ENCODE measurements at regions not wholly inside any gene's neighbourhood (a gene's known extent, or its start where the extent isn't known, plus 50 kb on each side); places are given as distances from the start of the nearest gene placed in this dataset.

DNA sequence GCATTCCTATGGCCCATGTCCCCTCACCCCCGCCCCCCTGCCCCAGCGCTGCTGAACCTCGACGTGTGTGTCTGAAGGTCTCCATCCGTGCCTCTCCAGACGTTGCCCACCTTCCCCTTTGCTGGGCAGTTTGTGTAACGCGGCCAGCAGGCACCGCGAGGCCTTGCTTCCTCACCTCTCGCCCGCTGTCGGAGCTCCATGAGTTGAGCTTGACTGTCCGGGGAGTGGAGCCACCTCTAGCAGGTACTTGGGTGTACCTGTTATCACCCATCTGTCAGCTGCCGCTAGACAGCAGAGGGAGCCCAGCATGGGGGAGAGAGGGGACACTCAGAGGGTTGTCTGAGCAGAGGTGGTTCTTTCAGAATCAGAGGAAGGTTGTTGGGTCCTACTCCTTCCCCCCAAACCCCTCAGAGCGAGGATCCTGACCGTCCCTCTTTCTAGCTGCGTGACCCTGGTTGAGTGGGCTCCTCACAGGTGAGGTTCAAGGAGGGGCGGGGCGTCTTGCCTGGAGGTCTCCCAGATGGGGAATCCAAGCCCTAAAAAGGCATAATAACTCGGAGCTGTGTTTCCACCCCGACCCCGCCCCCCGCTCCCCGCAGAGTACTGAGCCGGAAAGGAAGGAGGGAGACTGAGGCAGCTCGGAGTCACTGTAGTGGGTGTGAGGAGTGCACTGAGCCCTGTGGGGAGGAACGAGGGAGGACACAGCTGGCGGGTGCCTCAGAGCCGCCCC is 184.7 kb downstream of the C9orf50 start:
- Mint-ChIP-seq H3K4me3 (no peak overlapping the region), H3K36me3 (ENCODE audit: low read depth) (no peaks in the 10 kb centered on the region), H3K27ac (ENCODE audit: unreplicated experiment) (no peak overlapping the region), H3K9me3 (no peaks in the 10 kb centered on the region), H3K4me1 (peaks cover 33% of the 10 kb centered on the region), H3K27me3 (ENCODE audit: low read depth) (peaks cover 52% of the 10 kb centered on the region)
- no peak for TF ChIP-seq CTCF (conservative IDR thresholded peaks at IDR 0.05)
- no peak for DNase-seq (ENCODE audit: low read depth, low spot score)

- Mint-ChIP-seq H3K27ac (ENCODE audit: unreplicated experiment) (no peak overlapping the region), H3K9me3 (no peaks in the 10 kb centered on the region), H3K27me3 (ENCODE audit: low read depth) (peaks cover 45% of the 10 kb centered on the region), H3K4me3 (peak overlapping the region; percentile 61), H3K4me1 (peaks cover 29% of the 10 kb centered on the region), H3K36me3 (ENCODE audit: low read depth) (no peaks in the 10 kb centered on the region)
- no peak for DNase-seq (ENCODE audit: low read depth, low spot score)
- no peak for TF ChIP-seq CTCF (conservative IDR thresholded peaks at IDR 0.05)
Observed at GRCh38 chr9:129435291-129435690, 185.6 kb downstream of the C9orf50 start.

DNA sequence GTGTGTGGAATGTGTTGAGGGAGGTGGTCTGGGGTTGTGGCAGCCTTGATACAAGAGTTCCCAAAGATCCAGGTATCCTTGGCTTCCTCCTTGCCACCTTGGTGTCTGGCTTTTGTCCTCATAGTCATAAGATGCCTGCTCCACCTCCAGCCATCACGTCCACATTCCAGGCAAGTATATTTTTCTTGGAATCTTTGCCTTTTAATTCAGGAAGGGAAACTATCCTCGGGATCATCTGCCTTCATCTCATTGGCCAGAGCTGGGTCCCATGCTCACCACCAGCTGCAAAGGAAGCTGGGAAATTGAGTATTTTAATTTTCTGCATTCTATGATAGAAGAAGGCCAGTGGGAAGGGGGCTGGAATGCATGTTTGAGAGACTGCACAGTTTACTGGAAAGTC is 186.7 kb downstream of the C9orf50 start:
- no peak overlapping the region for H3K4me3 Mint-ChIP-seq
- H3K27me3 Mint-ChIP-seq (ENCODE audit: low read depth), result peaks cover 39% of the 10 kb centered on the region
- no peak for DNase-seq (ENCODE audit: low read depth, low spot score)
- H3K4me1 Mint-ChIP-seq, result peaks cover 35% of the 10 kb centered on the region
- H3K36me3 Mint-ChIP-seq (ENCODE audit: low read depth), result no peaks in the 10 kb centered on the region
- H3K27ac Mint-ChIP-seq (ENCODE audit: unreplicated experiment), result no peak overlapping the region
- TF ChIP-seq CTCF (conservative IDR thresholded peaks at IDR 0.05), result no peak
- no peaks in the 10 kb centered on the region for H3K9me3 Mint-ChIP-seq

- Mint-ChIP-seq H3K36me3 (ENCODE audit: low read depth) (no peaks in the 10 kb centered on the region), H3K27me3 (ENCODE audit: low read depth) (peaks cover 23% of the 10 kb centered on the region), H3K27ac (ENCODE audit: unreplicated experiment) (no peak overlapping the region), H3K4me1 (peaks cover 32% of the 10 kb centered on the region), H3K4me3 (peak overlapping the region; percentile 18), H3K9me3 (no peaks in the 10 kb centered on the region)
- no peak for DNase-seq (ENCODE audit: low read depth, low spot score)
- TF ChIP-seq CTCF (conservative IDR thresholded peaks at IDR 0.05), result no peak
Observed at GRCh38 chr9:129432297-129433154, 188.4 kb downstream of the C9orf50 start.

DNA sequence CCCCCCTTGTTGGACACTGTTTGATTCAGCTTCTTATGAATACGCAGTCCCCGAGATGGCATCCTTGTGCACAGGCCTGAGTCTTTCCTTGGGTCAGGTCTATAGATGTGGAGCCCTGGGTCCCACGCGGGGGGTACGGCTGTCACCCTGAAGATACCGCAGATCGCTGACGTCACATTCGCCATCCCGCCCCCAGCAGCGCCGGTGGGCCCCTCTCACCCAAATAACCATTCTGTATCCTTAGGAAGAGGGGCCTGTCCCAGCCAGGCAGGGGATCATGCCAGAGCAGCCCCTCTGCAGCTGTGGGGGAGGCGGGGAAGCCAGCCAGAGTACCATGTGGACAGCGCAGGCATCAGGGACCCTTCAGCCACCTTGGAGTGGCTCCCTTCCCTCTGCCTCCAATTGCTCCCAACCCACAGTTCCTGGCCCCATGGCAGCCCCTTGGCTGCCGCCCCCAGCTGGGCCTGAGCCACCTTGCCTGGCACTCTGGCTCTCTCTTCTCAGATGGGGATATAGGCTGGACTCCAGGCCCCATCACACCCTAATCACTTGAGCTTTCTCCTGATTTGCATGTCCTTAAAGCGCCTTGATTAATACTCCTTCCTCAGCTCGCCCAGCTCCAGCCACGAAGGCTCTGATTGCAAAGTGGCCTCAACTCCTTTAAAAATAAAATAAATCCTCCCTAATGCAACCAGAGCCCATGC is 189.8 kb downstream of the C9orf50 start:
- no peak for TF ChIP-seq CTCF (conservative IDR thresholded peaks at IDR 0.05)
- no peaks in the 10 kb centered on the region for H3K9me3 Mint-ChIP-seq
- DNase-seq (ENCODE audit: low read depth, low spot score), result no peak
- H3K4me3 Mint-ChIP-seq, result no peak overlapping the region
- H3K4me1 Mint-ChIP-seq, result peaks cover 32% of the 10 kb centered on the region
- no peaks in the 10 kb centered on the region for H3K36me3 Mint-ChIP-seq (ENCODE audit: low read depth)
- no peak overlapping the region for H3K27ac Mint-ChIP-seq (ENCODE audit: unreplicated experiment)
- peaks cover 10% of the 10 kb centered on the region for H3K27me3 Mint-ChIP-seq (ENCODE audit: low read depth)
